Activated CD4-positive, alpha-beta T cell treated with anti-CD3 and anti-CD28 coated beads for 24 hours (primary cell): ENCODE measurements at regions not wholly inside any gene's neighbourhood (a gene's known extent, or its start where the extent isn't known, plus 50 kb on each side); places are given as distances from the start of the nearest gene placed in this dataset.

Experiments used
- DNase-seq, 2 donors: peaks; one replicate each; pipeline ENCODE4 v3.0.0-alpha.2; 2020; ENCODE audit warnings: low read depth in 2 of 2

GRCh38 chr9:26567976-26568375, 324.6 kb downstream of the CAAP1 start:
- DNase-seq, result no peak

GRCh38 chr9:26566141-26566540, 326.5 kb downstream of the CAAP1 start:
- DNase-seq, result no peak

- DNase-seq, result no peak
Measured at GRCh38 chr9:26565118-26565517, 327.5 kb downstream of the CAAP1 start.

- no peak for DNase-seq
Measured at GRCh38 chr9:26562338-26562737, 330.3 kb downstream of the CAAP1 start.

GRCh38 chr9:26561928-26562327, 330.7 kb downstream of the CAAP1 start:
- no peak for DNase-seq

- DNase-seq, result no peak
Measured at GRCh38 chr9:26559506-26559905, 333.1 kb downstream of the CAAP1 start.

- no peak for DNase-seq
Measured at GRCh38 chr9:26551971-26552370, 340.6 kb downstream of the CAAP1 start.

GRCh38 chr9:26551451-26551850, 341.2 kb downstream of the CAAP1 start:
- DNase-seq, result no peak

- no peak for DNase-seq
Measured at GRCh38 chr9:26548781-26549290, 343.8 kb downstream of the CAAP1 start.

GRCh38 chr9:26539867-26540493, 352.6 kb downstream of the CAAP1 start:
- no peak for DNase-seq

- no peak for DNase-seq
Measured at GRCh38 chr9:26537211-26537610, 355.4 kb downstream of the CAAP1 start.

GRCh38 chr9:26535151-26535550, 357.5 kb downstream of the CAAP1 start:
- no peak for DNase-seq

GRCh38 chr9:26530841-26531240, 361.8 kb downstream of the CAAP1 start:
- no peak for DNase-seq

GRCh38 chr9:26527931-26528330, 364.7 kb downstream of the CAAP1 start:
- no peak for DNase-seq

GRCh38 chr9:26524267-26524666, 368.3 kb downstream of the CAAP1 start:
- DNase-seq, result no peak

GRCh38 chr9:26523577-26523976, 369.0 kb downstream of the CAAP1 start:
- no peak for DNase-seq

GRCh38 chr9:26520141-26520540, 372.5 kb downstream of the CAAP1 start:
- no peak for DNase-seq

GRCh38 chr9:26516773-26517343, 375.7 kb downstream of the CAAP1 start:
- DNase-seq, result no peak

GRCh38 chr9:26513730-26514129, 378.9 kb downstream of the CAAP1 start:
- no peak for DNase-seq

GRCh38 chr9:26510137-26510536, 382.5 kb downstream of the CAAP1 start:
- no peak for DNase-seq

GRCh38 chr9:26508897-26509296, 383.7 kb downstream of the CAAP1 start:
- no peak for DNase-seq

GRCh38 chr9:26504057-26504456, 388.5 kb downstream of the CAAP1 start:
- no peak for DNase-seq

GRCh38 chr9:26502311-26502710, 390.3 kb downstream of the CAAP1 start:
- DNase-seq, result no peak

GRCh38 chr9:26500471-26500870, 392.1 kb downstream of the CAAP1 start:
- no peak for DNase-seq
